ENCODE measurements at regions not wholly inside any gene's neighbourhood (a gene's known extent, or its start where the extent isn't known, plus 50 kb on each side); places are given as distances from the start of the nearest gene placed in this dataset.

- no peaks in the 10 kb centered on the region for H3K9me2 ChIP-seq (ENCODE audit: insufficient read depth)
- H3K4me1 ChIP-seq (ENCODE audit: control insufficient read depth in 1 of 2, insufficient read depth in 2 of 2, low read length in 2 of 2) = peaks cover 59 to 97% of the 10 kb centered on the region in 2 experiments
- H3K4me3 ChIP-seq (replicated peaks in 1 of 2; ENCODE audit: low read depth in 1 of 2, low read length in 2 of 2) = peak overlapping the region; percentile 36 to 56; a peak in 3 of 4 replicates
- H3K9me3 ChIP-seq (ENCODE audit: control insufficient read depth in 1 of 2, insufficient read depth in 1 of 2, low read depth in 1 of 2, low read length in 2 of 2) = no peaks in the 10 kb centered on the region
- peak; percentile 72 for ATAC-seq
- peak overlapping the region; percentile 97 for H3K27ac ChIP-seq (ENCODE audit: low read depth, low read length)
- ChIA-PET CTCF (interaction anchor here (0.6 to 2.3 kb wide), 2 partner anchors 83 to 184 kb away, joined by 3 to 10 read pairs; no protein-coding TSS in a partner anchor), POLR2A (interaction anchor here (0.7 to 2.3 kb wide), 22 partner anchors 8 to 233 kb away, joined by 3 to 21 read pairs (median 6); partner anchors contain the start of genes CAV2 and TES), RAD21 (ENCODE audit: low non-redundant PET in 1 of 2, low total read pairs in 2 of 2, uncharacterized antibody in 2 of 2, unreplicated experiment in 2 of 2) (interaction anchor here in 1 of 2 experiments (0.7 to 2.2 kb wide), 3 partner anchors 11 to 146 kb away, joined by 3 to 7 read pairs (median 6); no protein-coding TSS in a partner anchor)
- peak; percentile 97 for DNase-seq (ENCODE audit: low read depth, low spot score)
- peaks cover 19% of the 10 kb centered on the region; the same call in 1 of the 2 replicates for H3K79me2 ChIP-seq (ENCODE audit: insufficient read depth, low read length)
- peak overlapping the region; percentile 80 for H3K4me2 ChIP-seq (ENCODE audit: low read length)
- H3K36me3 ChIP-seq (ENCODE audit: control insufficient read depth in 1 of 2, insufficient read depth in 2 of 2, low read length in 2 of 2) = 0 out of 4 replicates have a peak, but pooled peaks cover 0 to 17% of the 10 kb centered on the region in 2 experiments
- no TSS peak for BruUV-seq (replicated peaks)
- intact Hi-C loops (cut with micrococcal nuclease) = loop anchor here (1.0 to 5.0 kb wide), 4 partner anchors 69 to 186 kb away; no protein-coding TSS in a partner anchor
- no peaks in the 10 kb centered on the region for H3K27me3 ChIP-seq (ENCODE audit: insufficient read depth, low read length)
- H3K9ac ChIP-seq (ENCODE audit: low read length) = peak overlapping the region; percentile 78
- H2AFZ ChIP-seq (ENCODE audit: low read depth, low read length, poor library complexity, severe bottlenecking) = no peak overlapping the region
- H4K20me1 ChIP-seq (ENCODE audit: insufficient read depth) = no peaks in the 10 kb centered on the region
- no peak for TF ChIP-seq POLR2A (IDR thresholded peaks at IDR 0.05; ENCODE audit: borderline replicate concordance, extremely low read depth, insufficient read depth, insufficient read length)
- TF ChIP-seq CEBPB (IDR thresholded peaks at IDR 0.05; ENCODE audit: low read depth) = peak; percentile 87
- TF ChIP-seq CBX3 (IDR thresholded peaks at IDR 0.05; ENCODE audit: low read depth) = peak; percentile 92
- peak; percentile 79; the same call in 1 of the 2 replicates for TF ChIP-seq POLR2AphosphoS5 (IDR thresholded peaks at IDR 0.05; ENCODE audit: low read depth, low read length)
- peak; percentile 83; the same call in 1 of the 2 replicates for TF ChIP-seq SIN3A (IDR thresholded peaks at IDR 0.05; ENCODE audit: low read depth)
- no peak for TF ChIP-seq ELF1 (IDR thresholded peaks at IDR 0.05; ENCODE audit: borderline replicate concordance, low read depth)
- TF ChIP-seq YY1 (IDR thresholded peaks at IDR 0.05; ENCODE audit: extremely low read depth, insufficient replicate concordance, low read depth, low read length) = no peak
- no peak for TF ChIP-seq CTCF (IDR thresholded peaks at IDR 0.05 in 2 of 3, conservative IDR thresholded peaks at IDR 0.05 in 1 of 3; ENCODE audit: borderline replicate concordance in 1 of 3, insufficient read depth in 1 of 3, low read depth in 2 of 3, low read length in 2 of 3)
- peak; percentile 48 for TF ChIP-seq RAD21 (IDR thresholded peaks at IDR 0.05; ENCODE audit: low read depth)
- peak; percentile 99 for TF ChIP-seq JUND (IDR thresholded peaks at IDR 0.05)
- TF ChIP-seq SP1 (IDR thresholded peaks at IDR 0.05; ENCODE audit: low read depth) = peak; percentile 98
- TF ChIP-seq EZH2 (IDR thresholded peaks at IDR 0.05) = no peak
- TF ChIP-seq ZNF274 (IDR thresholded peaks at IDR 0.05; ENCODE audit: low read depth, low read length) = no peak
- TF ChIP-seq MAX (IDR thresholded peaks at IDR 0.05) = peak; percentile 70
- peak; percentile 89 for TF ChIP-seq SRF (IDR thresholded peaks at IDR 0.05; ENCODE audit: low read depth)
- no peak for TF ChIP-seq EZH2phosphoT487 (IDR thresholded peaks at IDR 0.05; ENCODE audit: borderline replicate concordance)
- no peak; the same call in 1 of the 2 replicates for TF ChIP-seq EGR1 (IDR thresholded peaks at IDR 0.05; ENCODE audit: low read depth)
- no peak for TF ChIP-seq ZFX (IDR thresholded peaks at IDR 0.05)
- TF ChIP-seq REST (IDR thresholded peaks at IDR 0.05; ENCODE audit: low read depth) = no peak
- no peak; the same call in 1 of the 2 replicates for TF ChIP-seq ATF3 (IDR thresholded peaks at IDR 0.05)
- peak; percentile 56 for TF ChIP-seq TCF7L2 (IDR thresholded peaks at IDR 0.05; ENCODE audit: borderline replicate concordance, extremely low read depth, insufficient read depth, insufficient read length)
- peak; percentile 100 for TF ChIP-seq FOSL1 (IDR thresholded peaks at IDR 0.05; ENCODE audit: low read depth)
These were observed 56.4 kb upstream of the CAV2 start for GRCh38 chr7:116443101-116443523.

Measured in HCT116 (cell line).